ENCODE measurements at regions not wholly inside any gene's neighbourhood (a gene's known extent, or its start where the extent isn't known, plus 50 kb on each side); places are given as distances from the start of the nearest gene placed in this dataset.

DNA sequence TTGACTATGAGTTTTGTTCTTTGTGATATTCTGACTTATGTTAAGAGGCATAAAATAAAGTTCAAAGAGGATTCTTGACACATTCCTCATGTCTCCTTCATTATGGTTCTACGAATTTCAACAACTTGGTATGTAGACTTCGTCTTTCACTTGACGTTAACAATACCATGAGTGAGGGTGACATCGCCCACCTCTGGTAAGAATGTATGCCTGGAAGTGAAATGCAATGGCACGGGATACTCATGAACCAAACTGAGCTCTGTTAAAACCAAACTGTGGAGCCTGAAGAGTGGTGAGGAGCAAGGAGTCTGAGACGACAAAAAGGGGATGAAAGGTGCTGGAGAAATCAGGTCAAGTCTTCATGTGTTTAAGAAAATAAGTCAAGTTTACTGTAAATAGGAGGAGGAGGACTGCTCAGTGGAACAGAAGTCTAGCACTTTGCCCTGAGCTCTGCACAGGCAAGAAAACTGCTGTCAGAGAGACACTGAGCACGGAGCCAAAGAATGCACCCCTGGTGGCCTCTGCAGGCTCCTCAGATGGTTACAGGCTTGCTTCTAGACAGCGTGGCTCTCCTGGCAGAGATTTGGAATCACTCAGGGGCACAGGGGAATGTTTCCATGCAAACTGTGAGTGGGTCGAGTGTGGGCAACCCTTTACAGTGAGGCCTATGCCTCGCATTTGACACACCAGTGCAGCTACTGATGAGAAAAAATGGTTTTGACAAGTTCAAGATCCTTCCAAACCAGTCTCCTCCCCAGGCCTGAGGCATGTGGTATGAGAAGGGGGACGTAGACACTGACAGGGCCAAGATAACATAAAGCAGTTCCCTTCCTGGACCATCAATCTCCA lies 470.1 kb downstream of the IRX1 start:
- H3K9me3 Mint-ChIP-seq: peaks cover 3 to 5% of the 10 kb centered on the region in 2 donors

GRCh38 chr5:4068171-4068570 lies 472.5 kb downstream of the IRX1 start:
- DNase-seq (no peak), ATAC-seq (replicated peaks in 1 of 2) (no peak)
- Mint-ChIP-seq H3K4me3 (no peak overlapping the region), H3K4me1 (ENCODE audit: low read depth) (no peaks in the 10 kb centered on the region), H3K27ac (no peak overlapping the region), H3K9me3 (peaks cover 3 to 6% of the 10 kb centered on the region in 2 donors), H3K36me3 (ENCODE audit: insufficient read depth in 2 of 2) (peaks cover 0 to 2% of the 10 kb centered on the region in 2 donors), H3K27me3 (ENCODE audit: low read depth) (no peaks in the 10 kb centered on the region)

More for the DNA sequence above, 470.1 kb downstream of the IRX1 start:
- H3K36me3 Mint-ChIP-seq (ENCODE audit: insufficient read depth in 2 of 2): peaks cover 0 to 2% of the 10 kb centered on the region in 2 donors
- H3K4me1 Mint-ChIP-seq (ENCODE audit: low read depth): no peaks in the 10 kb centered on the region
- DNase-seq: no peak
- ATAC-seq (replicated peaks in 1 of 2): no peak
- H3K4me3 Mint-ChIP-seq: no peak overlapping the region
- H3K27me3 Mint-ChIP-seq (ENCODE audit: low read depth): no peaks in the 10 kb centered on the region
- H3K27ac Mint-ChIP-seq: no peak overlapping the region

GRCh38 chr5:4078544-4078943 lies 482.9 kb downstream of the IRX1 start:
- H3K27me3 Mint-ChIP-seq (ENCODE audit: low read depth): no peaks in the 10 kb centered on the region

DNA sequence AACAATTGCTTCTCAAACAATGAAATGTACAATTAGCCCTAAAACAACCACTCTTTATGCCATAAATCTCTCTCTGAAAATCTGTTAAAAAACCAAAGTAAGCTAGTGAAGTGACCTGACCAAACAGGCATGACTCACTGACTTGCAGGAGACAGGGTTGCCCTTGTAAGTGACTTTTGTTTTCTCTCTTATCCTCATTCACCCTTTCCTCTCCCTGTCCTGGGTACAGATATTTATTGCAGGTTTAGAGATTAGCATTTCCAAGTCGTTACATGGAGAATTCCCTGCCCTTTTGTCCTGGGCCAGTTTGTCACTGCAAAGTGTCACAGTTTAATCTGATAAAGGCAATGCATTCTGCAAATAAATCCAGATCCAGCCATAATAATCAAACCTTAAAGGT lies 484.2 kb downstream of the IRX1 start:
- H3K36me3 Mint-ChIP-seq (ENCODE audit: insufficient read depth in 2 of 2): peaks cover 3 to 6% of the 10 kb centered on the region in 2 donors
- H3K4me3 Mint-ChIP-seq: no peak overlapping the region
- DNase-seq: no peak
- H3K9me3 Mint-ChIP-seq: peaks cover 8 to 17% of the 10 kb centered on the region in 2 donors
- no peak overlapping the region for H3K27ac Mint-ChIP-seq
- no peak for ATAC-seq (replicated peaks in 1 of 2)
- H3K4me1 Mint-ChIP-seq (ENCODE audit: low read depth): no peaks in the 10 kb centered on the region
- H3K27me3 Mint-ChIP-seq (ENCODE audit: low read depth): no peaks in the 10 kb centered on the region

More at GRCh38 chr5:4078544-4078943, 482.9 kb downstream of the IRX1 start:
- ATAC-seq (replicated peaks in 1 of 2) (no peak), DNase-seq (no peak)
- H3K9me3 Mint-ChIP-seq: peaks cover 8 to 17% of the 10 kb centered on the region in 2 donors
- peaks cover 3 to 6% of the 10 kb centered on the region in 2 donors for H3K36me3 Mint-ChIP-seq (ENCODE audit: insufficient read depth in 2 of 2)
- H3K4me1 Mint-ChIP-seq (ENCODE audit: low read depth): no peaks in the 10 kb centered on the region
- H3K27ac Mint-ChIP-seq: no peak overlapping the region
- no peak overlapping the region for H3K4me3 Mint-ChIP-seq

DNA sequence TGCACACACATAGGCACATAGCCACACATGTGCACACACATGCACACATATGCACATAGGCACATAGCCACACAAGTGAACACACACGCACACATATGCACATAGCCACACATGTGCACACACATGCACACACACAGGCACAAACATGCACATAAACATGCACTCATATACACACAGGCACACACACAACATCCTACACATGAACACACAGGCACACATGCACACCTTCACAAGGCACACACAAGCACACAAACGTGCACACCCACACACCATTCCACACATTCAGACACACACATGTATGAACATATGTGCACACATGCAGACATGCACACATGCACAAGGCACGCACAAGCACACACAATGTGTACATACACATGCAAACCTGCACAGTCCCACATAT lies 484.7 kb downstream of the IRX1 start:
- Mint-ChIP-seq H3K4me1 (ENCODE audit: low read depth) (no peaks in the 10 kb centered on the region), H3K27me3 (ENCODE audit: low read depth) (no peaks in the 10 kb centered on the region), H3K9me3 (peaks cover 8 to 17% of the 10 kb centered on the region in 2 donors), H3K27ac (no peak overlapping the region), H3K36me3 (ENCODE audit: insufficient read depth in 2 of 2) (peaks cover 3 to 6% of the 10 kb centered on the region in 2 donors), H3K4me3 (no peak overlapping the region)
- no peak for ATAC-seq (replicated peaks in 1 of 2)
- DNase-seq: no peak

DNA sequence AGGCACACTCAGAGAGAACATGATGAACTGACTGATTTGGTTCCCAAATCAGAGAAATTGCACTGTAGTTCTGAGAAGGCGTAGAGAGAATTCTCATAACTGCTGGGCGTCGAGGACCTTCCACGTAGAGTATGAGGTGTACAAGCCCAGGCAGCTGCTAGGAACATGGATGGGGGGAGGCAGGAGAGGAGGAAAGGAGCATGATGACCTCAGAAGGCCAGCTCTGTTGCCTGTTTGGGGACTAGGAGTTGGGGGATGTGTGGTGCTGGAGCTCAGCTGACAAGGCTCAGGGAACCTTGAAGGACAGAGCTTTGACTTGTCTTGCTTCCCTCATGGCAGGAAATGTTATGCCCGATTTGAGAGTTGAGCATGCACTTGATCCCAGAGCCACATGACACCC lies 485.4 kb downstream of the IRX1 start:
- ATAC-seq (replicated peaks in 1 of 2) (no peak), DNase-seq (no peak)
- Mint-ChIP-seq H3K4me1 (ENCODE audit: low read depth) (no peaks in the 10 kb centered on the region), H3K27me3 (ENCODE audit: low read depth) (no peaks in the 10 kb centered on the region), H3K36me3 (ENCODE audit: insufficient read depth in 2 of 2) (peaks cover 3 to 6% of the 10 kb centered on the region in 2 donors), H3K4me3 (no peak overlapping the region), H3K9me3 (peaks cover 8 to 17% of the 10 kb centered on the region in 2 donors), H3K27ac (no peak overlapping the region)

- no peak for ATAC-seq (replicated peaks in 1 of 2)
- Mint-ChIP-seq H3K27me3 (ENCODE audit: low read depth) (no peaks in the 10 kb centered on the region), H3K4me1 (ENCODE audit: low read depth) (no peaks in the 10 kb centered on the region), H3K36me3 (ENCODE audit: insufficient read depth in 2 of 2) (peaks cover 3 to 6% of the 10 kb centered on the region in 2 donors), H3K9me3 (peaks cover 8 to 13% of the 10 kb centered on the region in 2 donors), H3K27ac (no peak overlapping the region), H3K4me3 (no peak overlapping the region)
- no peak for DNase-seq
Observed at GRCh38 chr5:4081466-4081865, 485.8 kb downstream of the IRX1 start.

- Mint-ChIP-seq H3K4me1 (ENCODE audit: low read depth) (no peaks in the 10 kb centered on the region), H3K27ac (no peak overlapping the region), H3K4me3 (no peak overlapping the region), H3K9me3 (peaks cover 8 to 9% of the 10 kb centered on the region in 2 donors), H3K27me3 (ENCODE audit: low read depth) (no peaks in the 10 kb centered on the region), H3K36me3 (ENCODE audit: insufficient read depth in 2 of 2) (peaks cover 0 to 6% of the 10 kb centered on the region in 2 donors)
- DNase-seq: no peak
- ATAC-seq (replicated peaks in 1 of 2): no peak
Observed at GRCh38 chr5:4082966-4083564, 487.4 kb downstream of the IRX1 start.

DNA sequence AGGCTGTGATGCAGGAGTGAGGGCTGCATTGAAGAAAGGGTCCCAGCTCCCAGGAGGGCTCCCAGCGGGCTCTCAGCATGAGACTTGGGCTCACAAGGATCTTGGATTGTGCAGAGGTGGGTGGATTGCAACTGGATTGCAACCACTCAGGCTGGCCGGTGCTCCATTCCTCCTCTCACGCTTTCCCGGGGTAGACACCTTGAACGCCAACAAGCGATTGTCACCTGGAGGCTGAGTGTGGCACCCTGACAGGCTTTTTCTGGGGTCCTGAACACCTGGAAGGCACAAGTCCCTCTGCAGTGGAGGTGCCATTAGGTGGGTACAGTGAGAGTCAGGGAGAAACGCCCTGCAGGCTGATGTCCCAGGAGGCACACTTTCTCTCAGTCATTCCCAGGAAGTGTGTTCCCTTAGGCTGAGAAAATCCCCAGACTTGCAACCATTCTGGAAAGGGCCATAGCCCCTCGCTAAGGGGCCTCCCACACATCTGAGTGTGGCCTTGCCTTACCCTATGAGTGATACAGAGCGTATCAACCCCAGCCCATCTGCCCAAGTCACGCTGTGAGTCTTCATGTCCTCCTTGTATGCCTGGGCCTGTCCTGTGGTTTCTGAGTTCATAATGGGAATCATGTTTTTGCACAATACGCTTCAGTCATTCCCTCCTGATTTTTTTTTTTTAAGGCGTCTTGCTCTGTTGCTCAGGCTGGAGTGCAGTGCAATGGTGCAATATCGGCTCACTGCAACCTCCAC lies 488.1 kb downstream of the IRX1 start:
- ATAC-seq (replicated peaks in 1 of 2) (no peak), DNase-seq (no peak)
- H3K4me3 Mint-ChIP-seq: no peak overlapping the region
- no peaks in the 10 kb centered on the region for H3K27me3 Mint-ChIP-seq (ENCODE audit: low read depth)
- H3K4me1 Mint-ChIP-seq (ENCODE audit: low read depth): no peaks in the 10 kb centered on the region
- peaks cover 0 to 6% of the 10 kb centered on the region in 2 donors for H3K36me3 Mint-ChIP-seq (ENCODE audit: insufficient read depth in 2 of 2)
- H3K27ac Mint-ChIP-seq: no peak overlapping the region
- peaks cover 8 to 9% of the 10 kb centered on the region in 2 donors for H3K9me3 Mint-ChIP-seq

DNA sequence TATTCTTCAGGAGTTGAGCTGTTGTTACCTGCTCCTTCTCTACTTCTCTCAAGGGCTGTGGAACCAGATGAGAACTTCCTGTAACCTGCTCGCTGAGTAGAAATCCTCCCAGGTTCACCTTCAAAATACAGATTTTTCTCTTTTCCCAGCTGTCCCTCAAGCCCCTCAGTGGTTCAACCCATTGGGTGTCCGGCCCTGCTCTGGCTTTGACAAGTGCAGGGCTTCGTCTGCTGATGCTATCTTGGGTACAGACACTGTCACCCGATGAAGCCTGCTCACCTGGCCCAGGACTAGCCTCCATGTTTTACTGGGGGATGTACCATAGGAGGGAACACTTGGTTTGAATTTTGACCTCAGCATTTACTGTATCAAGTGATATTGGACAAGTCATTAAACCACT lies 490.4 kb downstream of the IRX1 start:
- H3K27me3 Mint-ChIP-seq (ENCODE audit: low read depth): no peaks in the 10 kb centered on the region
- H3K4me1 Mint-ChIP-seq (ENCODE audit: low read depth): no peaks in the 10 kb centered on the region
- no peak for DNase-seq
- no peak overlapping the region for H3K4me3 Mint-ChIP-seq
- no peak overlapping the region for H3K27ac Mint-ChIP-seq
- peaks cover 0 to 1% of the 10 kb centered on the region in 2 donors for H3K9me3 Mint-ChIP-seq
- ATAC-seq (replicated peaks in 1 of 2): no peak
- no peaks in the 10 kb centered on the region for H3K36me3 Mint-ChIP-seq (ENCODE audit: insufficient read depth in 2 of 2)

DNA sequence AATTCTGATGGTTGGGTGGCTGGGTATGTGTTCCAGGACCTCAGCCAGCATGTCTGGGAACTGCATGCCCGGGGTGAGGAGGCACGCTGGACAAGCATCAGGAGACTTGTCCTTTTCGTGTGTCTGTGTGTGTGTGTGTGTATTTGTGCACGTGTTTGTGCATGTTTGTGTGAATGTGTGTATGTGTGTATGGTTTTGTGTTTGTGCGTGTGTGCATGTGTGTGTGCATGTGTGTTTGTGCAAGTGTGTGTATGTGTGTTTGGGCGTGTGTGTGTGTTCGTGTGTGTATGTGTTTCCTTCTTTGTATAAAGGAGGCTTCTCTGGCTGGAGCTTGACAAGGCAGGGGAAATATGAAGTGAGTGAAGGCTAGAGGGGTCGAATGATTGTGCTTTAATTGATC lies 491.5 kb downstream of the IRX1 start:
- DNase-seq (no peak), ATAC-seq (replicated peaks in 1 of 2) (no peak)
- Mint-ChIP-seq H3K4me1 (ENCODE audit: low read depth) (no peaks in the 10 kb centered on the region), H3K9me3 (peaks cover 0 to 1% of the 10 kb centered on the region in 2 donors), H3K27ac (no peak overlapping the region), H3K4me3 (no peak overlapping the region), H3K36me3 (ENCODE audit: insufficient read depth in 2 of 2) (no peaks in the 10 kb centered on the region), H3K27me3 (ENCODE audit: low read depth) (no peaks in the 10 kb centered on the region)

DNA sequence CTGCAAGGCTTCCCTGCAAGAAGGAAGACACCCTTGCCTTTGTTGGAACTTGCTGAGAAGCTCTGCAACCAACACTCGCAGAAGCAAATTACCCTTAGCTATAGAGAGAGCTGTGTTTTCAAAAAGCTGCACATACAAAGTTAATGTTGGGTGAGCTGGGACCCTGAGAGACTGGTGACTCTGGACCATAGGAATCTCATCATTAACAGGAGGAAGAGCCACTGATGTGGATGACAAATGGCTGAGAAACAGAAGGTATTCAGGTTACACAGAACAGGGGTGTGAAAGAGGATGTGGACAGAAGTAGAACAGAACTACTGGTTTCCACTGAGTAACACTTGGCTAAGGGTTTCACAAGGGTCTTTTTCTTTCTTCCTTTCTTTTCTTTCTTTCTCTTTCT lies 493.5 kb downstream of the IRX1 start:
- no peak for DNase-seq
- no peak overlapping the region for H3K4me3 Mint-ChIP-seq
- ATAC-seq (replicated peaks in 1 of 2): no peak
- no peaks in the 10 kb centered on the region for H3K4me1 Mint-ChIP-seq (ENCODE audit: low read depth)
- no peak overlapping the region for H3K27ac Mint-ChIP-seq
- no peaks in the 10 kb centered on the region for H3K36me3 Mint-ChIP-seq (ENCODE audit: insufficient read depth in 2 of 2)
- H3K9me3 Mint-ChIP-seq: peaks cover 0 to 1% of the 10 kb centered on the region in 2 donors
- H3K27me3 Mint-ChIP-seq (ENCODE audit: low read depth): no peaks in the 10 kb centered on the region

DNA sequence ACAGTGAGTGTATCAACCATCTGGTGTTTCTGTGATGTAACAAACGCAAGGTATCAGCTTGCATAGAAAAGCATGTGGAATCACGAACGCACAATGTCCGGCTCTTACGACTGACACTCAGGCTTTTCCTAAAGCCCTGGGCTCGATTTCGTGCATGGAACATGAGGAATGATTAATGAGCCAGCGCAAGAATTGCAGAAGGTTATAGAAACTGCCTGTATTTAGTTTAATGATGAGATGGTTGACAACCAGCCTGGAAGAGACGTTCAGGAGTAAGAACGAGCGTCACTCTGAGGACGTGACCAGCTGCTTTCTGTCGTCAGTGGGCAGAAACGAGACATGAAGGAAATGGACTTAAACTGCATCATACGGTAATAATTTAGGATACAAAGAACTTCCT lies 497.6 kb downstream of the IRX1 start:
- ATAC-seq (replicated peaks in 1 of 2) (no peak), DNase-seq (no peak)
- Mint-ChIP-seq H3K4me3 (no peak overlapping the region), H3K9me3 (peaks cover 0 to 3% of the 10 kb centered on the region in 2 donors), H3K27ac (no peak overlapping the region), H3K36me3 (ENCODE audit: insufficient read depth in 2 of 2) (no peaks in the 10 kb centered on the region), H3K27me3 (ENCODE audit: low read depth) (no peaks in the 10 kb centered on the region), H3K4me1 (ENCODE audit: low read depth) (no peaks in the 10 kb centered on the region)

Measured in activated T-cell treated with anti-CD3 and anti-CD28 coated beads, Interleukin-2, amount 50 U/mL, for 72 hours (primary cell).